AG04449 (cell line): ENCODE measurements at regions not wholly inside any gene's neighbourhood (a gene's known extent, or its start where the extent isn't known, plus 50 kb on each side); places are given as distances from the start of the nearest gene placed in this dataset.
"Not testable (repeated sequence)": the region's sequence is repeated elsewhere in the genome, so short reads cannot be mapped to it uniquely, and the experiment has no call there.

Source experiments
- CTCF ChIA-PET: fragments of 350-600 bp; formaldehyde crosslinking; extraction: SDS; loops from one replicate; lab custom pipeline; 2021; ENCODE audit warnings: antibody characterized with exemption; lab: Yijun Ruan, JAX
- POLR2A ChIA-PET: fragments of 400-600, 350-600 bp; formaldehyde crosslinking; extraction: SDS; loops from one replicate; lab custom pipeline; 2020; ENCODE audit warnings: antibody characterized with exemption, inconsistent platforms; lab: Yijun Ruan, JAX
- DNase-seq: peaks from one replicate; pipeline ENCODE4 v3.0.0-alpha.2; 2010; ENCODE audit warnings: low read depth, low spot score
- H3K4me3 ChIP-seq: 2 replicates; pipeline ENCODE4 v1.5.1; 2011; ENCODE audit warnings: low read depth, mild to moderate bottlenecking, control low read depth, low read length
- CTCF ChIP-seq: IDR thresholded peaks from one replicate; pipeline ENCODE4 v1.5.1; 2011; ENCODE audit warnings: mild to moderate bottlenecking, moderate library complexity, low read length, control low read depth, inconsistent platforms; ENCODE audit not compliant: insufficient read depth; ENCODE audit errors: missing control alignments

GRCh38 chr7:98729121-98729520, 112.0 kb downstream of the NPTX2 start:
- DNase-seq = no peak
- TF ChIP-seq CTCF = no peak
- no peak overlapping the region for H3K4me3 ChIP-seq
- ChIA-PET CTCF (interaction anchor here (2.8 kb wide), 1 partner anchor 16 kb away, joined by 10 read pairs; no protein-coding TSS in a partner anchor), POLR2A (no interaction called here)

- no peak for TF ChIP-seq CTCF
- ChIA-PET CTCF (interaction anchor here (2.8 kb wide), 1 partner anchor 15 kb away, joined by 10 read pairs; no protein-coding TSS in a partner anchor), POLR2A (no interaction called here)
- no peak for DNase-seq
- H3K4me3 ChIP-seq = no peak overlapping the region
These were observed 113.2 kb downstream of the NPTX2 start for GRCh38 chr7:98730326-98730725.

GRCh38 chr7:98731651-98732050, 114.6 kb downstream of the NPTX2 start:
- H3K4me3 ChIP-seq = no peak overlapping the region
- ChIA-PET POLR2A (no interaction called here), CTCF (interaction anchor here (1.0 to 1.8 kb wide), 3 partner anchors 10 to 110 kb away, joined by 3 to 8 read pairs (median 7); no protein-coding TSS in a partner anchor)
- no peak for TF ChIP-seq CTCF
- DNase-seq = no peak

- peak; percentile 32 for TF ChIP-seq CTCF
- H3K4me3 ChIP-seq = no peak overlapping the region
- ChIA-PET CTCF (interaction anchor here (1.7 to 1.8 kb wide), 2 partner anchors 13 to 108 kb away, joined by 7 to 8 read pairs; no protein-coding TSS in a partner anchor), POLR2A (no interaction called here)
- no peak for DNase-seq
These were observed 116.0 kb downstream of the NPTX2 start for GRCh38 chr7:98733036-98733435.

- ChIA-PET POLR2A (no interaction called here), CTCF (interaction anchor here (4.0 kb wide), 1 partner anchor 10 kb away, joined by 21 read pairs; no protein-coding TSS in a partner anchor)
- TF ChIP-seq CTCF = no peak
- H3K4me3 ChIP-seq = no peak overlapping the region
- DNase-seq = no peak
These were observed 118.7 kb downstream of the NPTX2 start for GRCh38 chr7:98735801-98736200.

- H3K4me3 ChIP-seq, POLR2A ChIA-PET, DNase-seq: not testable (repeated sequence)
- CTCF ChIA-PET = interaction anchor here (4.0 kb wide), 1 partner anchor 9 kb away, joined by 21 read pairs; no protein-coding TSS in a partner anchor
These were observed 119.4 kb downstream of the NPTX2 start for GRCh38 chr7:98736461-98736860.

GRCh38 chr7:98737176-98737575, 120.1 kb downstream of the NPTX2 start:
- ChIA-PET CTCF (interaction anchor here (4.0 kb wide), 1 partner anchor 8 kb away, joined by 21 read pairs; no protein-coding TSS in a partner anchor), POLR2A (no interaction called here)
- no peak for DNase-seq
- TF ChIP-seq CTCF = no peak
- no peak overlapping the region for H3K4me3 ChIP-seq
